WTC11 (cell line): ENCODE measurements at regions not wholly inside any gene's neighbourhood (a gene's known extent, or its start where the extent isn't known, plus 50 kb on each side); places are given as distances from the start of the nearest gene placed in this dataset.

Experiments
- ATF1 ChIP-seq: sonication (generic); formaldehyde crosslinking; IDR thresholded peaks from 2 replicates; pipeline ENCODE4 v1.8.1; 2023; ENCODE audit warnings: mild to moderate bottlenecking, moderate library complexity, missing genetic modification reagents
- E2F5 ChIP-seq: sonication (generic); formaldehyde crosslinking; IDR thresholded peaks from 2 replicates; pipeline ENCODE4 v1.8.1; 2022; ENCODE audit warnings: mild to moderate bottlenecking, moderate library complexity, missing genetic modification reagents
- HMGXB4 ChIP-seq: sonication (generic); formaldehyde crosslinking; IDR thresholded peaks from 2 replicates; pipeline ENCODE4 v1.8.1; 2023; ENCODE audit warnings: mild to moderate bottlenecking, moderate library complexity, missing genetic modification reagents
- IRF1 ChIP-seq: sonication (generic); formaldehyde crosslinking; IDR thresholded peaks from 2 replicates; pipeline ENCODE4 v1.8.0; 2023; ENCODE audit warnings: missing genetic modification reagents
- PREB ChIP-seq: sonication (generic); formaldehyde crosslinking; IDR thresholded peaks from 2 replicates; pipeline ENCODE4 v1.8.1; 2022; ENCODE audit warnings: mild to moderate bottlenecking, missing genetic modification reagents, moderate library complexity, borderline replicate concordance
- RELA ChIP-seq: sonication (generic); formaldehyde crosslinking; IDR thresholded peaks from 2 replicates; pipeline ENCODE4 v1.8.1; 2022; ENCODE audit warnings: missing genetic modification reagents, mild to moderate bottlenecking, borderline replicate concordance
- ZBTB21 ChIP-seq: sonication (generic); formaldehyde crosslinking; IDR thresholded peaks from 2 replicates; pipeline ENCODE4 v1.8.1; 2023; ENCODE audit warnings: mild to moderate bottlenecking, missing genetic modification reagents, borderline replicate concordance
- ZBTB43 ChIP-seq: sonication (generic); formaldehyde crosslinking; IDR thresholded peaks from 2 replicates; pipeline ENCODE4 v1.8.1; 2023; ENCODE audit warnings: mild to moderate bottlenecking, missing genetic modification reagents
- TF ChIP-seq, protein P1 (sequence below): fragments of 200-600 bp; IDR thresholded peaks from 2 replicates; pipeline ENCODE4 v1.8.0; 2022; ENCODE audit warnings: antibody characterized with exemption
- TF ChIP-seq, protein P2 (sequence below): sonication (generic); formaldehyde crosslinking; IDR thresholded peaks from 2 replicates; pipeline ENCODE4 v1.8.1; 2022; ENCODE audit warnings: low read depth, missing genetic modification reagents, borderline replicate concordance
- TF ChIP-seq, protein P3 (sequence below): sonication (generic); formaldehyde crosslinking; IDR thresholded peaks from 2 replicates; pipeline ENCODE4 v1.8.1; 2022; ENCODE audit warnings: missing genetic modification reagents, borderline replicate concordance
- TF ChIP-seq, protein P4 (sequence below): sonication (generic); formaldehyde crosslinking; IDR thresholded peaks from 2 replicates; pipeline ENCODE4 v1.8.0; 2022; ENCODE audit warnings: mild to moderate bottlenecking, missing genetic modification reagents

DNA sequence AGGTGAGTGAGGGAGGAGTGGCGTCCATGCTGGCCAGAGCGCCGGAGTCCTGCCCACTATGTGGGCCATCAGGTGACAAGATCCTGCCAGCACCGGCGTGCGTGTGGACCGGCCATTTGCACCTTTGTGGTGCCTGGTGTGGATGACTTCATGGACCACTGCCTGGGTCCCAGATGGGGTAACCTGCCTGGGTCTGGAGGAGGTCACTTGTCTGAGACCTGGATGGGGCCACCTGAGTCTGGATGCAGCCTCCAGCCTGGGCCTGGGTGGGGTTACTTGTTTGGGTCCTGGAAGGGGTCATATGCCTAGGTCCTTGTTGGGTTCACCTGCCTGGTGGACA is 299.6 kb downstream of the NDUFA10 start:
- TF ChIP-seq RELA (CRISPR knock-in tag) = no peak
- no peak for TF ChIP-seq IRF1
- TF ChIP-seq, protein P1, sequence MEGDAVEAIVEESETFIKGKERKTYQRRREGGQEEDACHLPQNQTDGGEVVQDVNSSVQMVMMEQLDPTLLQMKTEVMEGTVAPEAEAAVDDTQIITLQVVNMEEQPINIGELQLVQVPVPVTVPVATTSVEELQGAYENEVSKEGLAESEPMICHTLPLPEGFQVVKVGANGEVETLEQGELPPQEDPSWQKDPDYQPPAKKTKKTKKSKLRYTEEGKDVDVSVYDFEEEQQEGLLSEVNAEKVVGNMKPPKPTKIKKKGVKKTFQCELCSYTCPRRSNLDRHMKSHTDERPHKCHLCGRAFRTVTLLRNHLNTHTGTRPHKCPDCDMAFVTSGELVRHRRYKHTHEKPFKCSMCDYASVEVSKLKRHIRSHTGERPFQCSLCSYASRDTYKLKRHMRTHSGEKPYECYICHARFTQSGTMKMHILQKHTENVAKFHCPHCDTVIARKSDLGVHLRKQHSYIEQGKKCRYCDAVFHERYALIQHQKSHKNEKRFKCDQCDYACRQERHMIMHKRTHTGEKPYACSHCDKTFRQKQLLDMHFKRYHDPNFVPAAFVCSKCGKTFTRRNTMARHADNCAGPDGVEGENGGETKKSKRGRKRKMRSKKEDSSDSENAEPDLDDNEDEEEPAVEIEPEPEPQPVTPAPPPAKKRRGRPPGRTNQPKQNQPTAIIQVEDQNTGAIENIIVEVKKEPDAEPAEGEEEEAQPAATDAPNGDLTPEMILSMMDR = no peak
- TF ChIP-seq, protein P2, sequence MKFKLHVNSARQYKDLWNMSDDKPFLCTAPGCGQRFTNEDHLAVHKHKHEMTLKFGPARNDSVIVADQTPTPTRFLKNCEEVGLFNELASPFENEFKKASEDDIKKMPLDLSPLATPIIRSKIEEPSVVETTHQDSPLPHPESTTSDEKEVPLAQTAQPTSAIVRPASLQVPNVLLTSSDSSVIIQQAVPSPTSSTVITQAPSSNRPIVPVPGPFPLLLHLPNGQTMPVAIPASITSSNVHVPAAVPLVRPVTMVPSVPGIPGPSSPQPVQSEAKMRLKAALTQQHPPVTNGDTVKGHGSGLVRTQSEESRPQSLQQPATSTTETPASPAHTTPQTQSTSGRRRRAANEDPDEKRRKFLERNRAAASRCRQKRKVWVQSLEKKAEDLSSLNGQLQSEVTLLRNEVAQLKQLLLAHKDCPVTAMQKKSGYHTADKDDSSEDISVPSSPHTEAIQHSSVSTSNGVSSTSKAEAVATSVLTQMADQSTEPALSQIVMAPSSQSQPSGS (CRISPR knock-in tag) = no peak
- TF ChIP-seq E2F5 (CRISPR knock-in tag) = no peak
- TF ChIP-seq, protein P3, sequence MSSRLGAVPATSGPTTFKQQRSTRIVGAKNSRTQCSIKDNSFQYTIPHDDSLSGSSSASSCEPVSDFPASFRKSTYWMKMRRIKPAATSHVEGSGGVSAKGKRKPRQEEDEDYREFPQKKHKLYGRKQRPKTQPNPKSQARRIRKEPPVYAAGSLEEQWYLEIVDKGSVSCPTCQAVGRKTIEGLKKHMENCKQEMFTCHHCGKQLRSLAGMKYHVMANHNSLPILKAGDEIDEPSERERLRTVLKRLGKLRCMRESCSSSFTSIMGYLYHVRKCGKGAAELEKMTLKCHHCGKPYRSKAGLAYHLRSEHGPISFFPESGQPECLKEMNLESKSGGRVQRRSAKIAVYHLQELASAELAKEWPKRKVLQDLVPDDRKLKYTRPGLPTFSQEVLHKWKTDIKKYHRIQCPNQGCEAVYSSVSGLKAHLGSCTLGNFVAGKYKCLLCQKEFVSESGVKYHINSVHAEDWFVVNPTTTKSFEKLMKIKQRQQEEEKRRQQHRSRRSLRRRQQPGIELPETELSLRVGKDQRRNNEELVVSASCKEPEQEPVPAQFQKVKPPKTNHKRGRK (CRISPR knock-in tag) = no peak
- TF ChIP-seq ZBTB43 (CRISPR knock-in tag) = no peak
- no peak for TF ChIP-seq ATF1 (CRISPR knock-in tag)
- TF ChIP-seq HMGXB4 (CRISPR knock-in tag) = no peak
- TF ChIP-seq, protein P4, sequence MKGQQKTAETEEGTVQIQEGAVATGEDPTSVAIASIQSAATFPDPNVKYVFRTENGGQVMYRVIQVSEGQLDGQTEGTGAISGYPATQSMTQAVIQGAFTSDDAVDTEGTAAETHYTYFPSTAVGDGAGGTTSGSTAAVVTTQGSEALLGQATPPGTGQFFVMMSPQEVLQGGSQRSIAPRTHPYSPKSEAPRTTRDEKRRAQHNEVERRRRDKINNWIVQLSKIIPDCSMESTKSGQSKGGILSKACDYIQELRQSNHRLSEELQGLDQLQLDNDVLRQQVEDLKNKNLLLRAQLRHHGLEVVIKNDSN (CRISPR knock-in tag) = no peak
- TF ChIP-seq ZBTB21 (CRISPR knock-in tag) = no peak
- TF ChIP-seq PREB (CRISPR knock-in tag) = no peak
